ENCODE measurements at regions not wholly inside any gene's neighbourhood (a gene's known extent, or its start where the extent isn't known, plus 50 kb on each side); places are given as distances from the start of the nearest gene placed in this dataset.

GRCh38 chr12:114799574-114800487 lies 115.9 kb upstream of the TBX3 start:
- TF ChIP-seq, protein P1, sequence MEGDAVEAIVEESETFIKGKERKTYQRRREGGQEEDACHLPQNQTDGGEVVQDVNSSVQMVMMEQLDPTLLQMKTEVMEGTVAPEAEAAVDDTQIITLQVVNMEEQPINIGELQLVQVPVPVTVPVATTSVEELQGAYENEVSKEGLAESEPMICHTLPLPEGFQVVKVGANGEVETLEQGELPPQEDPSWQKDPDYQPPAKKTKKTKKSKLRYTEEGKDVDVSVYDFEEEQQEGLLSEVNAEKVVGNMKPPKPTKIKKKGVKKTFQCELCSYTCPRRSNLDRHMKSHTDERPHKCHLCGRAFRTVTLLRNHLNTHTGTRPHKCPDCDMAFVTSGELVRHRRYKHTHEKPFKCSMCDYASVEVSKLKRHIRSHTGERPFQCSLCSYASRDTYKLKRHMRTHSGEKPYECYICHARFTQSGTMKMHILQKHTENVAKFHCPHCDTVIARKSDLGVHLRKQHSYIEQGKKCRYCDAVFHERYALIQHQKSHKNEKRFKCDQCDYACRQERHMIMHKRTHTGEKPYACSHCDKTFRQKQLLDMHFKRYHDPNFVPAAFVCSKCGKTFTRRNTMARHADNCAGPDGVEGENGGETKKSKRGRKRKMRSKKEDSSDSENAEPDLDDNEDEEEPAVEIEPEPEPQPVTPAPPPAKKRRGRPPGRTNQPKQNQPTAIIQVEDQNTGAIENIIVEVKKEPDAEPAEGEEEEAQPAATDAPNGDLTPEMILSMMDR (IDR thresholded peaks at IDR 0.05) = no peak
- no peak for TF ChIP-seq POLR2A (IDR thresholded peaks at IDR 0.05)

All from thyroid gland (tissue), 4 donors.